ENCODE measurements at regions not wholly inside any gene's neighbourhood (a gene's known extent, or its start where the extent isn't known, plus 50 kb on each side); places are given as distances from the start of the nearest gene placed in this dataset.
A peak's percentile ranks its signal among the peaks of the same experiment; 100 is the strongest.

DNA sequence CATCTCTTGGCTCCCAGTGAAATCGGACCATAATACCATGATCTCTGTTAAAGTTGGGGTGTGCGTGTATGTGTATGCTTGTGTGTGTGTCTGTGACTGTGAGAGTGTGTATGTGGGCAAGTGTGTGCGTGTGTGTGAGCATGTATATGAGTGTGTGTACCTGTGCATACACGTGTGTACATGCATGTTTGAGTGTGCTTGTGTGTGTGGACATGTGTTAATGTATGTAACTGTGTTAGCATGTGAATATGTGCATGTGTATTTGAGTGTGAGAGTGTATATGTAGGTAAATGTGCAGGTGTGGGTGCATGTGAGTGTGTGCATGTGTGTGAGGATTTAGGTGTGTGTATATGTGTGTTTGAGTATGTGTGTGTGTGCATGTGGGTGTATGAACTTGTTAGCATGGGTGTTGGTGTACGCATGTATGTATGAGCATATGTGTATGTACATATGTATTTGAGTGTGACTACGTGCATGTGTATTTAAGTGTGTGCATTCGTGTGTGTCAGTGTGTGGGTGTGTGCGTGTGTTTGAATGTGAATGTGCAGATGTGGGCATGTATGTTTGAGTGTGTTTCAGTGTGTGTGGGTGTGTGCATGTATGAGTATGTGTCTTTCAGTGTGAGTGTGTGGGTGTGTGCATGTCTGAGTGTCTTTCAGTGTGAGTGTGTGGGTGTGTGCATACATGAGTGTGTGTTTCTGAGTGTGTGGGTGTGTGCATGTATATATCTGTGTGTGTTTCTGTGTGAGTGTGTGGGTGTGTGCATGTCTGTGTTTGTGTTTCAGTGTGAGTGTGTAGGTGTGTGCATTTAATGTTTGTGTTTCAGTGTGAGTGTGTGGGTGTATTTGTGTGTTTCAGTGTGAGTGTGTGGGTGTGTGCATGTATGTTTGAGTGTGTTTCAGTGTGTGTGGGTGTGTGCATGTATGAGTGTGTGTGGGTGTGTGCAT, 183.2 kb downstream of the SOX9 start:
- DNase-seq, result no peak

DNA sequence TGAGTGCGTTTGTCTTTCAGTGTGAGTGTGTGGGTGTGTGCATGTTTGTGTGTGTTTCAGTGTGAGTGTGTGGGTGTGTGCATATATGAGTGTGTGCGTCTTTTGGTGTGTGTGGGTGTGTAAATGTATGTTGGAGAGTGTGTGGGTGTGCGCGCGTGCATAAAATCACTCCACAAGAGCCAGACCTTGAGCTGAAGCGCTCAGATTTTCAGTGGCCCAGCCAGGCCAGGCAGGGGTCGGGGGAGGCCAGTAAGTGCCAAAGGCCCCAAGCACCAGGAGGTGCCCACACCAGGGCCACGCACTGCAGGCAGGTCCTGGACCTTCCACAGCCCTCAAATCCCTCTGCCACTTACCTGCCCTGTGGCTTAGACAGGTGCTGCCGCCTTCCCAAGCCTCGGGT, 184.0 kb downstream of the SOX9 start:
- no peak for DNase-seq

DNA sequence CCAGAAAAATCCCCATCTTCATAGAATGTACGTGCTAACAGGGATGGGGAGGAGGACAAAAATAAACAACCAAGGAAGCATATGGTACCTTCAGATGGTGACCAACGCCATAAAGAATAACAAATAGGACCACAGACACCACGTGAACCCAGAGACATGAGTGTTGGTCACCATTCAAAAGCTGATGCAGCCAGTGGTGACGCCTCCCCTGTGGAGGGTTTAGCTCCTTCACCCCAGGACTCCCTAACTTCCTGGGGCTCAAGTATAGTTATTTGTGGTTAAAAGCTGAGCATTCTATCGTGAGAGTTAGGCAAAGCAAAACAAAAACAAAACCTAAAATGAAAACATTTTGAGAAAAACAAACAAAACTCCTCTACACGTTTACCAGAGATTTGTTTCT, 184.7 kb downstream of the SOX9 start:
- no peak for DNase-seq

DNA sequence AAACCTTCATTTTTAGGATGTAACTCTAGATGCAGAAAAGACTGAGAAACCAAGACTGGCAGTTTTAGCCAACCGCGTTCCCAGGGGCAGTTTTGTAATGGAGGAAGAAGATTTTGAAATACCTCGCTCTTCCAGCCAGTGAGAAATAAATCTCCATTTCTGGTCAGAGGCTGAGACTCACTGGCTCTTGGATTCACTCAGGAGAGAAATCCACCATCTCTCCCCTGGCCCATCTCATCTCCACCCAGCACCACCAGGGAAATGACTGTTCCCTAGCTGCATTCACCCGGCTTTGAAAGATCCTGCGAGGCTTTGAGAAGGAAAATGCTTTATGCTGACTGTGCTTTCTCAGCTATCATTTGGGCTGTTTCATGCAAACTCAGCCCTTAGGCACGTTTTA, 185.2 kb downstream of the SOX9 start:
- peak; percentile 13 for DNase-seq

DNA sequence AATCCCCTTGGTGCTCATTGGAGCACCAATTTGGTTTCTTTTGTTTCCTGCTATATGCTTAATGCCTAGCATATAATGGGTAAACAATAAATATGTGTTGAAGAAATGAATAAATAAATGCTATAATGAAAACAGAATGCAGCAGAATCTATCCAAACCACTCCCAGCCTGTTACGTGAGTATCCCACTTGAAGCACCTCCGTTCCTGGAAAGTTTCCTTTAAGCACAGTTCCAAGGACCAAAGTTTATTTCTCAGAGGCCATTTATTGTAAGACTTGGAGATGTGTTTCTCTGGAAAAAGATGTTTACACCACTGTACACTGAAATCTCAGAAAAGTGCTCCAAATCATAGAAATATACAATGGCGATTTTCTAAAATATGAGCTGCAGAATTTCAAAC, 187.0 kb downstream of the SOX9 start:
- no peak for DNase-seq

DNA sequence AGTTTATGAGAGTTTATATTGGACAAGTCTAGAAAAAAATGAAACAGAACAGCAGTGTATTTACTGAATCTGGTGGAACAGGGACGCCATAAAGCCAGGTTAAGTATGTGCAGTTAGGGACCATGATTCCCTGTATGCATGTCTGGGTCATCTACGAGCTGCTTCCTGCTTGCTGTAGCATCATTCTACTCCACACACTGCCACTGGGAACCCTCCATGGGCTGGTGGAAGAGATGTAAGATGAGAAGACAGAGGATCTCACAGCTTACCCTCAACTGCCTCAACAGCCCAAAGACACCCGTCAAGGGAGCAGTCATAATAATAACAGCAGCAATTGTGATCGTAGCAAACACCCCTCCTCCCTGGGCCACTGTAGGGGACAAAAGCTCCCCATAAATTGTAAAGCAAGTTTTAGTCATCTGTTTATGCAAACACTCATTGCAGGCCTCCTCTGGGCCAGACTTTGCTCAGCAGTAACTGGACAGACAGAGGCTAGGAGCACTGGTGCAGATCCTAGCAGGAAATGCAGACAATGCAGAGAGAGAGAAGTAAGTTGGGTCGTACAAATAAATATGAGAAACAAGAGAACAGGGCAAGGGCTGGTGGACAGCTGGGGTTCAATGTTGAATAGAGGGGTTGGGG, 188.0 kb downstream of the SOX9 start:
- DNase-seq, result no peak

DNA sequence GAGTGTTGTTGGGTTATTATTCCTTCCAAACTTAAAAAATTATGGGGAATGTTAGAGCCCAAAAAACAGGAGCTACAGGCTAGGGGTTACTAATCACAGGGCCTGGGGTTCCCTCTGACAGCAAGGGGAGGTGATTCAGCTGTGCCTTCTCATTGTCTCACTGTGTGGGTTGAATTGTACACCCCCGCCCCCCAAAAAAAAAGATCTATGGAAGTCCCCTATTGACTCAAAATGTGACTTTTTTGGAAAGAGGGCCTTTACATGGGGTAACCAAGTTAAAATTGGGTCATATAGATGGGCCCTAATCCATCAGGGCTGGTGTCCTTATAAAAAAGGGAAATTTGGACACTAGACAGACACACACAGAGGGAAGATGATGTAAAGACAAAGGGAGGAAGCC, 190.2 kb downstream of the SOX9 start:
- DNase-seq, result no peak

DNA sequence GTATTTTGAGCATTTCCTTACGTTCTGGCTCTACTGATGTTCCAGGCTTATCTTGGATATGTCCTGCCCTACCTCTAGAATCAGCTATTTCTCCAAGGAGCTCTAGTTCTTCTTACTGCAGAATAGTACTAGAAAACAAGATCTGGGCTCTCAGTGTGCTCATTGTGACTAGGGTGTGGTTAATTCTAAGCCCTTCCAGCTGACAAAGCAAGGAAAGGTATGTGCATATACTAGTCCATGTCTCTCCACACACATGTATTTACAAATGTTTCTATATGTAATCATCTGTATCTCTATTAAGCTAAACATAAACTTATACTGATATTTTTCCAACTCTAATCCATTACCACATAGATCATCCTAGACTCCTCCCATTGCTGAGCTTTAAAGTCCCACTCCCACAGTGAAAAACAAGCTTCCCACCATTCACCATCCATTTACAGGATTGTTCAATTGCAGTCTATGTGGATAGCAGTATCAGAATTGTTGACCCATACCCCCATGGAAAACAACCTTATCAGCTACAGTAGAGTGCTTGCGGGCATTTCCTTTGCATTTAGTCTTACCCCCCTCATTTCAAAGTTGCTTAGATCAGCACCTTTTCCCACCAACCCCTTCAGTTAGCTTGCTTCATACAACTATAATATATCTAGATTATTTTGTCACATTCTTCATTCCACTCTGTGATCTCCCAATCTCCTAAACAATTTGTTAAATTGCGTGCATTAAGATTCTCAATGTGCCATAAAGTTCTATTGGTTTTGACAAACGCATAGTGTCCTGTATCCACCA, 194.5 kb downstream of the SOX9 start:
- no peak for DNase-seq

DNA sequence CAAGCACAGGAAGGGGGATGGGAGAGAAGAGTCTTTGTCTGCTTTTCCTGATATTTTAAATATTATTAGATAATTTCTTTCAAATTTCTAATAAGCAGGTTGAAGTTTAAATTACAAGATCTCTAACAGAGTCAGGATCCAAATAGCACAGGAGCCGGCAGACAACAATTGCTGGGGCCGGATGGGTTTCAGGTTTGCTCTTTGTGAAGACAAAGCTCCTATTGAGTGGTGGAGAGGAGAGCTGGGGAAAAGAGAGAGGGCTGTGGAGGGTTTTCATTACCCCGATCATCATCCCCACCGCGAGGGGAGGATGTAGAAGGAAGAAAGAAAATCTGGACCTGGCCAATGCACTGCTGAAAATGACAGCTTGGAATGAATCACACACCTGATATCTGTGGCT, 197.3 kb downstream of the SOX9 start:
- no peak for DNase-seq

DNA sequence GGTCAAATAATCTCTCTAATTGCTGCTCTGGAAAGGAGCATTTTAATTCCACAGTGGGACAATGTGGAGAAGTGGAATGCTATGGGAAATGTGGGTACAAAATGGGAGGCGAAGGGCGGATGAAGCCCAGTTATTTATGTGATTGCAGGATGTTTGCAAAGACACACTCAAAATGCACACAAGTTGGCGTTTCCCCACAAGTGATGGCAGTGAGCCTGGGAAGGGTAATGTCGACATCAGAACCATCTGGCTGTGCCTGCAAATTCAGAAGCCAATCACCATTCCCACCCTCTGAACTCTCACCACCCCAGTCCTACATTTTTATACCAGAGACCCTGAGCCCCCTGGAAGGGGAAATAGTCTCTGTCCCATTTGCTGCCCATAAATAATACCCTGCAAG, 201.1 kb downstream of the SOX9 start:
- no peak for DNase-seq

DNA sequence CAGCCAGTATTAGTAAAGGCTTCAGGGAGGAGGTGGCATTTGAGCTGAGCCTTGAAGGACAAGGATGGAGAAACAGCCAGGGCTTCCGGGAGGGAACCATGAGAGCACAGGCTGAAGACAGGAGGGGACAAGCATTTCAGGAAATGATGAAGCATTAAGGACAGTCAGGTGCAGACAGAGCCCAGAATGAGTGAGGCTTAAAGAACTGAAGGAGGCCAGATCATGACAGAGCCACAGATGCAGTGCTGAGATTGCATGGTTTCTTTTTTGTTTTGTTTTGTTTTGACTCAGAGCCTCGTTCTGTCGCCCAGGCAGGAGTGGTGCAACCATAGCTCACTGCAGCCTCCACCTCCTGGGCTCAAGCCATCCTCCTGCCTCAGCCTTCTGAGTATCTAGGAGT, 211.5 kb downstream of the SOX9 start:
- DNase-seq, result no peak

DNA sequence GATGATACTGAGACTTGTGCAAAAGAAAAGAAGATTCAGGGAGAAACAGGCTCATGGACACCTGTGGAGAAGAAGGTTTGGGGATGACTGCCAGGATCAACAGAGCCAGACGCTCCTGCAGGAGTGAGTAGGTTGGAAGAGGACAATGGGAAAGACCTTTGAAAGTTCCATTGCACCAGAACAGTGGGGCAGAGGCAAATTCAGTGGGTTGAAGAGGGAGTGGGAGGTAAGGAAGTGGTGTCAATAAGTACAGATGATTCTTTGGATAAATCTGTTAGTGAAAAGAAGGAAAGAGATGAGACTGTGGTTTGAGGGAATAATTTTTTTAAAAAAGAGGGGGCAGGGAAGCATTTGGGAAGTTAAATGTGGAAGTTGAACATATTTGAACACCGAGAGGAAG, 212.8 kb downstream of the SOX9 start:
- DNase-seq, result no peak

DNA sequence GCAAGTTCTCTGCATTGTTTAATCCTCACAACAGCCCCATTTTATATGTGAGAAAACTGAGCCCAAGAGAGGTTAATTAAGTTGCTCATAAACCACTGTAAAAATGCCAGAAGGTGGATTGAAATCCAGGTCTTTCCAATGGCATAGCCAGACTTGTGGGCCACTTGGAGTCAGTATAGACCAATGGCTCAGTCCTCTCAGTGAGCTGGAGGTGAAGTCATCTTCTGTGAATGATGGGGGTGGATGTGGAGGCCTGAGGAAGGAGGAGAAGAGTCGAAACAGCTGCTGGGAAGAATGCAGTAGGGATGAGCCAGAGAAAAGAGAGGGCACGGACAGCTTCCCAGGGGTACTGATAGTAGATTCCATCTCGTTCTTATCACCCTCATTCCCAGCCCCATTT, 213.4 kb downstream of the SOX9 start:
- DNase-seq, result no peak

DNA sequence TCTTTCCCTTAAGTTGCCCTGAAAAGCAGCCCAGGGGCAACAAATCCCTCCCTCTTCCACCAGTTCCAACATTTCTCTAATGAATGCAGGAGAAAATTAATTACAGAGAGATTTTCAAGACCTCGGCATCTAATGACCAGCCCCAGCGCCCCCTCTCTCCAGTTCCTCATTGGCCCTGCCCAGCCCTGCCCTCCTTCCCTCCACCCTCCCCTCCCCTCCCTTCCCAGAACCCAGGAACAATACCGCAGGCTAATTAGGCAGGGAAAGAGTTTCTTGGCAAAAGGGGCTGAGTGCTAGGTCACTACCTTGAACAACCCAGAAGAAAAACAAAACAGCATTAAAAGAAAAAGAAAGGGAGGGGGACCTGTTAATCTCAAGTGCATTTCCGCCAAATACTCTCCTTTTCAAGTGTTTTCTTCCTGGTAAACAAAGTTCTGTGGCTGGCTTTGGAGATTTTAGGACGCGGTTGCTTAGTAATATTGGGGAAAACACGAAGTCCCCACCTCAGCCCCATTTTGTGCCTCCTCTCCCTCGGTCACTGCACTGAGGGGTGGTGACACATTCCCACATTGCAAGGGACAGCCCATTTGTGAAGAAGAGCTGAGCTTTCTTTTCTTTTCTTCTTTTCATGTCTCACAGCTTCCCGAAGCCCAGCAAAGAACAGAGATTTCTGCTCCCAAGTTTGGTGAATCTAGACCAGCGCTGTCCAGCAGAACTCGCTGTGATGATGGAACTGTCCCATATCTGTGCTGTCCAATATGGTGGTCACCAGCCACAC, 215.4 kb downstream of the SOX9 start:
- no peak for DNase-seq

DNA sequence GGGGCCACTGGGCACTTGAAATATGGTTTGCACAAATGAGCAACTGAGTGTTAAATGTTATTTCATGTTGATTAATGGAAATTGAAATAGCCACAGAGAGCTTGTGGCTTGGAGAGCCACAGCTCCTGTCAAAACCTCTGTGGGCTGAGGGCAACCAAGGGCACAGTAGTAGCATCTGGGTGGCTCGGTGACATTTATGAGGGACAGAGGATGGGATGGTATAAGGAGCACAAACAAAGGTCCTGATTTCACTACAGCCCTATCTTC, 215.9 kb downstream of the SOX9 start:
- DNase-seq, result no peak

DNA sequence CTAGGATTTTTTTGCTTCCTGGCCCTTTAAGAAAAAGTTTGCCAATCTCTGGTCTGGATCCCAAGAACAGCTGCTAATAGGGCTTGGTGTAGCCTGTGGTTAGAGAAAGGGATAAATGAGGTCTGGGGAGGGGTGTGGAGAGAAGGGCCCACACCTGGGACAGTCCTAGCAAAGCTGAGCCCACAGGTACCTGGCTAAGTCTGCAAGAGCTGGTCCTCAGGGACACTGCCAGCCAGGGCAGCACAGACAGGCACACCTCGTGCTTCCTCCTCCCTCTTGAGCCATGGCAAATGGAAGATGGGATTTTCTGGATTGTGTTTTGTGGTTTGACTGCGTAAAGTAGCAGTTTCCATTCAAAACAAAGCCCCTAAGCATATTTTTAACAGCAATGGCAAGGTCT, 217.5 kb downstream of the SOX9 start:
- DNase-seq, result no peak

DNA sequence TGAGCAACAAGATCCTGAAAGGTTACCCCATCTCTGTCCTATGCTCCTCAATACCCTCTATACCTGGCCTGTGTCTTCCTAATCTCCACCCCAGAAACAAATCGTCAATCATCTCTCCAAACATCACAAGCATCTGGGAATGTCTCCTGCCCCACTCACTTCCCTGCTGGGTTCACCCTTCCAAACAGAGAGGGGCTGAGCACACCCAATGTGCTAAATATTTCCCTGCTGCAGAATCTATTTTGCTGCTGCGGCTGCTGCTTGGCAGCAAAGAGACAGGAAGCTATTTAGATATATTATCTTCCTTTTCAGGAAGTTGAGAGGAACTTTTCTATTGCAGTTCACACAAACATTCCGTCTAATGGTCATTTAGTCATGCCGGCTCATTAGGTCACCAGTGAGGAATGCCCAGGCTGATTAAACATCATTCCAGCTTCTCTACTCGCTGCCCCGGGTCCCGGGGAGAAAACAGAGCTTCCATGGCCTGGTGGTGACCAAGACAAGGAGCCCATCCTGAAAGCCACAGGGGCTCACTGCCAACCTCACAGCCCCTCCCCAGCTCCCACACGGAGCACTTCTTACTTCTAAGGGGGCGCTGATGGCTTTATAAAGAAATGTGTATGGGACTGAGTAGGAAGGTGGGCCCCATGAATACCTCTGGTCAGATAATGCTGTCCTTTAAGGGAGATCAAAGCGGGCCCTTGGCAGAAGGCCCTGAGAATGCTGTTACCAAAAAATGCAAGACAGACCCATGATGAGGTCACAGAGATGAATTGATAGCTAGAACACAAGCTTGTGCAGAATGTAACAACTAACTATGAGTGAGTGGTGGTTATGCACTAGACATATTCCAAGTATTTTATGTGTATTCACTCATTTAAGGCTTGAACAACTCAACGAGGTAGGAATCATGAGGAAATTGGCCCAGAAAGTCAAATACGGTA, 218.3 kb downstream of the SOX9 start:
- DNase-seq, result peak; percentile 46

DNA sequence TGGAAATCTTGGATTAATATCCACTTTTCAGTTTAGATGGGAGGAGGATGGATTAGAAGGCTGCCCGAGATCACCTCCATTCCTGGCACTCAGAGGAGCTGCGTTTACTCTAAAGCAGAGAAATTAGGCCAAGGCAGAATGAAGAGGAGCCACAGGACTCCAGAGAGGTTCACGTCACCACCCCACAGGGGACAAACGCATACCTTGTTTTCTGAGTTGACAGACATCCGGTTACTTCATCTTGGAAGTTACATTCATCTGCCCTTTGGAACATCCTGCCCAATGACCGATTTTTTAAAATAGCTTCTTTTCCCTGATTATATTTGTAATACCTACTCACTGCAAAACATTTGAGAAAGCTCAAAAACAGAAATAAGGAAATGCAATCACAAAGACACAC, 220.0 kb downstream of the SOX9 start:
- no peak for DNase-seq

DNA sequence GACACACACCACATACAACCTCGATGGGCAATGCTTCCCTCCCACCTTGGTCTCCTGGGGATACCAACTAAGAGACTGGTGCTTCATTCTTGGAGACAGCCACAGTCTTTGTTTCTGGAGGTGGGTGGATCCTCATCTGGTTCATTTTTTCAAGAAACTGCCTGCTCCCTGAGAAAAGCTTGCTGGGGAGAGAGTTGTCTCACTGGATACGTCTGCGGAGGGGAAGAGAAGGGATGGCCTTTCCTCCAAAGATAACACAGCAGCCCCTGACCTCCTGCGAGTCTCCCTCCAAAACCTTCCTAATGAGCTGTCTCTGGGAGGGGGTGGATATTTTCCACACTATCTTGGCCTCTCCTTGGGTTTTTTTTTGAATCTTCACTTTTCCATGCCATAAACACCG, 221.2 kb downstream of the SOX9 start:
- peak; percentile 54 for DNase-seq

DNA sequence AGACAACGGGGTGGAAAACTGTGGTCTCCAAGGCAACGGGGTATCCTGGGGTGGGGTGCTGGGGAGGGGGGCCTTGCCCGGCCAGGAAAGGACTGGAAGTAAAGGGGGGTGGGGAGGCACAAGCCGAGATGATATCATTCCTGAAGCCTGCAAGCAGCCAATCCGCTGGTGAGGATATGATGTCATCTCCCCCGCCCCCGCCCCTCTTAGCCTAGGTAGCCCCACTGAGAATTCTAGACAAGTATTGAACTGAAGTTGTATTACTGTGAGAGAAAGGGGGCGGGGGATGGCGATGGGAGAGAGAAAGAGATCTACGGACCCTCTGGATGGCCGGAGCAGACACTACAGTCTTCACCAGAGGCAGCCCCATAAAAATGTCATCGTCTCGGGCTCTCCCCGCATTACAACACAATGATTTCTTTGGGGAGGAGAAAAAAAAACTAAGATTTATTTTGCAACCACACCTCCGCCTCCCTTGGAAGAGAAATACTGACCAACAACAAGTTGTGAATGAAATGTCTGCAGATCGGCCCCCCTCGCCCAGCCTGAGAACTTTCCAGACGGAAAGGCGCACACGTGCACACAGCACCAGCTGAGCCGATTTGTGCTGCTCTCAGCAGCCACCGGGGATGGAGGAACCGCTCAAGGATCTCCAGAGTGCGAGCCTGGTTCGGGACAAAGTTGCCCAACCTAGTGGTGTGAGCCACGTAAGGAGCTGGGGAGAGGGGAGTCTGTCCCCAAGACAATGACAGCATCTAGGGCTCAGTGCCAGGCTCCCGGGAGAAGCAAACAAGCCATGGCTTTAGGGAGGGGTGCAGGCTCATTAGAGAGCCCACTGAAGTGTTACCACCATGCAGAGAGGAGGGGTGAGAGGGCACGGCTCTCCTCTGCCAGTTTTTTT, 222.1 kb downstream of the SOX9 start:
- peak; percentile 73 for DNase-seq

Data from right kidney (tissue), 1 donor.